Naive thymus-derived CD8-positive, alpha-beta T cell (primary cell): ENCODE measurements at regions not wholly inside any gene's neighbourhood (a gene's known extent, or its start where the extent isn't known, plus 50 kb on each side); places are given as distances from the start of the nearest gene placed in this dataset.
"Not testable (repeated sequence)": the region's sequence is repeated elsewhere in the genome, so short reads cannot be mapped to it uniquely, and the experiment has no call there.

ENCODE experiments used
- ATAC-seq, 2 donors: fragments of 150-1000 bp; cut with Tn5 transposase in 1 of 2; sonication (Bioruptor Pico), chemical (Tn5 transposase) in 1 of 2; 1 replicate in 1 of 2; 2 replicates in 1 of 2; pipeline ENCODE4 v1.10.0; 2021; ENCODE audit warnings: mild to moderate bottlenecking in 2 of 2, moderate library complexity in 2 of 2
- POLR2A ChIA-PET: fragments of 350-600 bp; sonication (Branson Sonifier 250); formaldehyde crosslinking; loops from one replicate; lab custom pipeline; 2021; ENCODE audit warnings: antibody characterized with exemption; lab: Charles Lee
- DNase-seq, 10 donors: peaks; one replicate each; pipeline versions ENCODE4 v3.0.0 to v3.0.0-alpha.2; 2020 to 2022
- H3K27ac Mint-ChIP-seq, 10 donors: one replicate each; pipeline ENCODE4 v1.8.0; 2020 to 2022; ENCODE audit warnings: mild to moderate bottlenecking in 10 of 10, mixed read lengths in 10 of 10, moderate library complexity in 4 of 10, inconsistent platforms in 1 of 10
- H3K27me3 Mint-ChIP-seq, 5 donors: one replicate each; pipeline ENCODE4 v1.8.0; 2021 to 2022; ENCODE audit warnings: mixed read lengths in 5 of 5
- H3K36me3 Mint-ChIP-seq, 3 donors: one replicate each; pipeline ENCODE4 v1.8.0; 2020 to 2022; ENCODE audit warnings: mixed read lengths in 3 of 3, mild to moderate bottlenecking in 2 of 3, inconsistent platforms in 1 of 3
- H3K4me1 Mint-ChIP-seq, 4 donors: one replicate each; pipeline ENCODE4 v1.8.0; 2021 to 2022; ENCODE audit warnings: mixed read lengths in 4 of 4
- H3K4me3 Mint-ChIP-seq, 10 donors: one replicate each; pipeline ENCODE4 v1.8.0; 2020 to 2022; ENCODE audit warnings: mild to moderate bottlenecking in 10 of 10, mixed read lengths in 10 of 10, moderate library complexity in 6 of 10, inconsistent platforms in 1 of 10
- H3K9me3 Mint-ChIP-seq, 9 donors: one replicate each; pipeline ENCODE4 v1.8.0; 2020 to 2022; ENCODE audit warnings: mixed read lengths in 9 of 9, mild to moderate bottlenecking in 3 of 9, inconsistent platforms in 1 of 9, moderate library complexity in 1 of 9

- POLR2A ChIA-PET = no interaction called here
- no peak overlapping the region for H3K4me3 Mint-ChIP-seq
- H3K27me3 Mint-ChIP-seq = no peaks in the 10 kb centered on the region
- no peak for ATAC-seq
- H3K4me1 Mint-ChIP-seq = no peaks in the 10 kb centered on the region
- peaks cover 0 to 4% (median 0%) of the 10 kb centered on the region in 9 donors for H3K9me3 Mint-ChIP-seq
- H3K36me3 Mint-ChIP-seq = no peaks in the 10 kb centered on the region
- no peak for DNase-seq
- no peak overlapping the region for H3K27ac Mint-ChIP-seq
Observed at GRCh38 chr18:38826247-38826646, 1260.6 kb upstream of the CELF4 start.

- no peaks in the 10 kb centered on the region for H3K9me3 Mint-ChIP-seq
Observed at GRCh38 chr18:38811209-38811608, 1245.6 kb upstream of the CELF4 start.

GRCh38 chr18:38810789-38811188 lies 1245.2 kb upstream of the CELF4 start:
- POLR2A ChIA-PET = no interaction called here
- Mint-ChIP-seq H3K27ac (no peak overlapping the region), H3K4me3 (no peak overlapping the region), H3K36me3 (no peaks in the 10 kb centered on the region), H3K9me3 (no peaks in the 10 kb centered on the region), H3K4me1 (no peaks in the 10 kb centered on the region), H3K27me3 (no peaks in the 10 kb centered on the region)
- no peak for ATAC-seq
- no peak for DNase-seq

More at GRCh38 chr18:38811209-38811608, 1245.6 kb upstream of the CELF4 start:
- no peaks in the 10 kb centered on the region for H3K27me3 Mint-ChIP-seq
- POLR2A ChIA-PET = no interaction called here
- no peak overlapping the region for H3K4me3 Mint-ChIP-seq
- ATAC-seq (no peak), DNase-seq (no peak)
- no peaks in the 10 kb centered on the region for H3K36me3 Mint-ChIP-seq
- no peak overlapping the region for H3K27ac Mint-ChIP-seq
- no peaks in the 10 kb centered on the region for H3K4me1 Mint-ChIP-seq

GRCh38 chr18:38807915-38808314 lies 1242.3 kb upstream of the CELF4 start:
- Mint-ChIP-seq H3K27ac (no peak overlapping the region), H3K4me3 (no peak overlapping the region), H3K27me3 (no peaks in the 10 kb centered on the region), H3K9me3 (no peaks in the 10 kb centered on the region), H3K36me3 (no peaks in the 10 kb centered on the region), H3K4me1 (no peaks in the 10 kb centered on the region)
- DNase-seq = no peak
- ATAC-seq = no peak
- POLR2A ChIA-PET = no interaction called here

GRCh38 chr18:38805256-38805655 lies 1239.7 kb upstream of the CELF4 start:
- no peak overlapping the region for H3K27ac Mint-ChIP-seq
- no peak for ATAC-seq
- no peak overlapping the region for H3K4me3 Mint-ChIP-seq
- H3K36me3 Mint-ChIP-seq = no peaks in the 10 kb centered on the region
- POLR2A ChIA-PET = no interaction called here
- DNase-seq = no peak
- no peaks in the 10 kb centered on the region for H3K4me1 Mint-ChIP-seq
- H3K9me3 Mint-ChIP-seq = peaks cover 0 to 11% (median 0%) of the 10 kb centered on the region in 9 donors
- peaks cover 0 to 2% (median 0%) of the 10 kb centered on the region in 5 donors for H3K27me3 Mint-ChIP-seq

GRCh38 chr18:38801640-38802039 lies 1236.0 kb upstream of the CELF4 start:
- Mint-ChIP-seq H3K36me3 (no peaks in the 10 kb centered on the region), H3K4me1 (no peaks in the 10 kb centered on the region), H3K4me3 (no peak overlapping the region), H3K27me3 (peaks cover 0 to 2% (median 0%) of the 10 kb centered on the region in 5 donors), H3K27ac (no peak overlapping the region), H3K9me3 (peaks cover 0 to 17% (median 0%) of the 10 kb centered on the region in 9 donors)
- no peak for ATAC-seq
- POLR2A ChIA-PET = no interaction called here
- DNase-seq = no peak

- peaks cover 0 to 11% (median 0%) of the 10 kb centered on the region in 9 donors for H3K9me3 Mint-ChIP-seq
- ATAC-seq (no peak), DNase-seq (no peak)
- H3K4me3 Mint-ChIP-seq = no peak overlapping the region
- H3K27ac Mint-ChIP-seq = no peak overlapping the region
- no peaks in the 10 kb centered on the region for H3K36me3 Mint-ChIP-seq
- POLR2A ChIA-PET = no interaction called here
- peaks cover 0 to 2% (median 0%) of the 10 kb centered on the region in 5 donors for H3K27me3 Mint-ChIP-seq
- no peaks in the 10 kb centered on the region for H3K4me1 Mint-ChIP-seq
Observed at GRCh38 chr18:38796762-38797161, 1231.2 kb upstream of the CELF4 start.

- Mint-ChIP-seq H3K27me3 (no peaks in the 10 kb centered on the region), H3K4me3 (no peak overlapping the region), H3K36me3 (no peaks in the 10 kb centered on the region), H3K9me3 (peaks cover 0 to 9% (median 0%) of the 10 kb centered on the region in 9 donors), H3K4me1 (peaks cover 0 to 3% (median 0%) of the 10 kb centered on the region in 4 donors), H3K27ac (no peak overlapping the region)
- no peak for DNase-seq
- POLR2A ChIA-PET = no interaction called here
- no peak for ATAC-seq
Observed at GRCh38 chr18:38792731-38793130, 1227.1 kb upstream of the CELF4 start.

GRCh38 chr18:38790786-38791185 lies 1225.2 kb upstream of the CELF4 start:
- POLR2A ChIA-PET = no interaction called here
- Mint-ChIP-seq H3K9me3 (peaks cover 0 to 9% (median 0%) of the 10 kb centered on the region in 9 donors), H3K4me1 (peaks cover 0 to 3% (median 0%) of the 10 kb centered on the region in 4 donors), H3K36me3 (no peaks in the 10 kb centered on the region), H3K4me3 (no peak overlapping the region), H3K27ac (no peak overlapping the region), H3K27me3 (no peaks in the 10 kb centered on the region)
- DNase-seq = no peak
- no peak for ATAC-seq

- H3K27me3 Mint-ChIP-seq = no peaks in the 10 kb centered on the region
- POLR2A ChIA-PET = no interaction called here
- H3K36me3 Mint-ChIP-seq = no peaks in the 10 kb centered on the region
- DNase-seq = no peak
- ATAC-seq = no peak
- peaks cover 0 to 3% (median 0%) of the 10 kb centered on the region in 4 donors for H3K4me1 Mint-ChIP-seq
- peaks cover 0 to 9% (median 0%) of the 10 kb centered on the region in 9 donors for H3K9me3 Mint-ChIP-seq
- no peak overlapping the region for H3K4me3 Mint-ChIP-seq
- no peak overlapping the region for H3K27ac Mint-ChIP-seq
Observed at GRCh38 chr18:38790303-38790702, 1224.7 kb upstream of the CELF4 start.

- POLR2A ChIA-PET = no interaction called here
- no peaks in the 10 kb centered on the region for H3K36me3 Mint-ChIP-seq
- no peak overlapping the region for H3K4me3 Mint-ChIP-seq
- peaks cover 0 to 9% (median 0%) of the 10 kb centered on the region in 9 donors for H3K9me3 Mint-ChIP-seq
- DNase-seq (no peak), ATAC-seq (no peak)
- peaks cover 0 to 3% (median 0%) of the 10 kb centered on the region in 4 donors for H3K4me1 Mint-ChIP-seq
- H3K27me3 Mint-ChIP-seq = no peaks in the 10 kb centered on the region
- no peak overlapping the region for H3K27ac Mint-ChIP-seq
Observed at GRCh38 chr18:38789141-38789540, 1223.5 kb upstream of the CELF4 start.

GRCh38 chr18:38786906-38787305 lies 1221.3 kb upstream of the CELF4 start:
- Mint-ChIP-seq H3K4me3 (no peak overlapping the region), H3K4me1 (peaks cover 0 to 3% (median 0%) of the 10 kb centered on the region in 4 donors), H3K27me3 (no peaks in the 10 kb centered on the region), H3K9me3 (peaks cover 0 to 9% (median 0%) of the 10 kb centered on the region in 9 donors), H3K36me3 (no peaks in the 10 kb centered on the region), H3K27ac (no peak overlapping the region)
- POLR2A ChIA-PET = no interaction called here
- DNase-seq = no peak
- ATAC-seq = no peak

- H3K9me3 Mint-ChIP-seq = peaks cover 0 to 16% (median 2%) of the 10 kb centered on the region in 9 donors
- POLR2A ChIA-PET, H3K4me1 Mint-ChIP-seq, H3K4me3 Mint-ChIP-seq, H3K36me3 Mint-ChIP-seq, H3K27me3 Mint-ChIP-seq, H3K27ac Mint-ChIP-seq, DNase-seq, ATAC-seq: not testable (repeated sequence)
Observed at GRCh38 chr18:38771620-38772019, 1206.0 kb upstream of the CELF4 start.

- POLR2A ChIA-PET = no interaction called here
- H3K27me3 Mint-ChIP-seq = no peaks in the 10 kb centered on the region
- ATAC-seq = no peak
- H3K4me1 Mint-ChIP-seq = no peaks in the 10 kb centered on the region
- H3K9me3 Mint-ChIP-seq = peaks cover 0 to 10% (median 2%) of the 10 kb centered on the region in 9 donors
- no peak overlapping the region for H3K4me3 Mint-ChIP-seq
- DNase-seq = no peak
- no peak overlapping the region for H3K27ac Mint-ChIP-seq
- no peaks in the 10 kb centered on the region for H3K36me3 Mint-ChIP-seq
Observed at GRCh38 chr18:38768504-38768903, 1202.9 kb upstream of the CELF4 start.
